ENCODE measurements at regions not wholly inside any gene's neighbourhood (a gene's known extent, or its start where the extent isn't known, plus 50 kb on each side); places are given as distances from the start of the nearest gene placed in this dataset.

- TF ChIP-seq POLR2A (IDR thresholded peaks at IDR 0.05; ENCODE audit: low read depth, low read length) (no peak), TAF1 (IDR thresholded peaks at IDR 0.05; ENCODE audit: borderline replicate concordance, low read depth, low read length) (no peak)
These were observed 289.7 kb downstream of the HTR1B start for GRCh38 chr6:77173472-77174074.
